ENCODE measurements at regions not wholly inside any gene's neighbourhood (a gene's known extent, or its start where the extent isn't known, plus 50 kb on each side); places are given as distances from the start of the nearest gene placed in this dataset.

- no peak for TF ChIP-seq CTCF (conservative IDR thresholded peaks at IDR 0.05; ENCODE audit: low read length)
- TF ChIP-seq EZH2phosphoT487 (IDR thresholded peaks at IDR 0.05; ENCODE audit: borderline replicate concordance, low read depth, low read length), result no peak
Measured at GRCh38 chr15:24899367-24899766, 55.4 kb upstream of the SNRPN start.
